ENCODE measurements at regions not wholly inside any gene's neighbourhood (a gene's known extent, or its start where the extent isn't known, plus 50 kb on each side); places are given as distances from the start of the nearest gene placed in this dataset.

DNA sequence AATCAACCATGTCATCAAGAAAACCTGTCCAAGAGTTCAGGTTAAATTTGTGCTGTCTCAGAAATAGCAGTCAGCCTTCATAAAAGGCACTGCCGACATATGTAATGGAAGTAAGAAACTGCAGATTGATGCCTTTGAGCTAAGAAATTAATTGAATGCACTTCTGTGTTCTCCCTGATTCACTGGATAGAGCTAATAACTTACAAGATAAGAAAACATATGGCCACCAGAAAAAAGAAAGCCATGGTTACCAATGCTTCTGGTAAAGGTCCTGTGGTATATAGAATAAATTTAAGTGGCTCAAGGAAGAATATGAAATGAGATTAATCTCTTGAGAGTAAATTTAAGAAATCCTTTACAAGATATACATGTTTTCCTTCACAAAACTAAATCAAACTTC is 242.5 kb upstream of the UFL1 start (continued):
- no peak for TF ChIP-seq ATF2 (CRISPR knock-in tag; IDR thresholded peaks at IDR 0.05; ENCODE audit: borderline replicate concordance, low read depth)

GRCh38 chr6:96286503-96286902 is 235.1 kb upstream of the UFL1 start:
- peak; percentile 95 for ATAC-seq
- ChIA-PET CTCF (no interaction called here), POLR2A (no interaction called here)
- peaks cover 17% of the 10 kb centered on the region; the same call in 1 of the 2 replicates for H3K9me3 Mint-ChIP-seq
- no peaks in the 10 kb centered on the region for H3K36me3 Mint-ChIP-seq
- H3K27me3 Mint-ChIP-seq (ENCODE audit: low read depth), result no peaks in the 10 kb centered on the region
- DNase-seq (ENCODE audit: low spot score), result no peak
- TF ChIP-seq NR2C2 (CRISPR knock-in tag; IDR thresholded peaks at IDR 0.05) (no peak), TCF7 (CRISPR knock-in tag; IDR thresholded peaks at IDR 0.05; ENCODE audit: low read depth) (no peak), ESRRA (CRISPR knock-in tag; IDR thresholded peaks at IDR 0.05; ENCODE audit: borderline replicate concordance) (no peak), PRRX2 (CRISPR knock-in tag; IDR thresholded peaks at IDR 0.05) (no peak), NFATC4 (CRISPR knock-in tag; IDR thresholded peaks at IDR 0.05) (no peak)
- TF ChIP-seq, protein P1, sequence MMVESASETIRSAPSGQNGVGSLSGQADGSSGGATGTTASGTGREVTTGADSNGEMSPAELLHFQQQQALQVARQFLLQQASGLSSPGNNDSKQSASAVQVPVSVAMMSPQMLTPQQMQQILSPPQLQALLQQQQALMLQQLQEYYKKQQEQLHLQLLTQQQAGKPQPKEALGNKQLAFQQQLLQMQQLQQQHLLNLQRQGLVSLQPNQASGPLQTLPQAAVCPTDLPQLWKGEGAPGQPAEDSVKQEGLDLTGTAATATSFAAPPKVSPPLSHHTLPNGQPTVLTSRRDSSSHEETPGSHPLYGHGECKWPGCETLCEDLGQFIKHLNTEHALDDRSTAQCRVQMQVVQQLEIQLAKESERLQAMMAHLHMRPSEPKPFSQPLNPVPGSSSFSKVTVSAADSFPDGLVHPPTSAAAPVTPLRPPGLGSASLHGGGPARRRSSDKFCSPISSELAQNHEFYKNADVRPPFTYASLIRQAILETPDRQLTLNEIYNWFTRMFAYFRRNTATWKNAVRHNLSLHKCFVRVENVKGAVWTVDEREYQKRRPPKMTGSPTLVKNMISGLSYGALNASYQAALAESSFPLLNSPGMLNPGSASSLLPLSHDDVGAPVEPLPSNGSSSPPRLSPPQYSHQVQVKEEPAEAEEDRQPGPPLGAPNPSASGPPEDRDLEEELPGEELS (CRISPR knock-in tag; IDR thresholded peaks at IDR 0.05), result no peak
- TF ChIP-seq, protein P2, sequence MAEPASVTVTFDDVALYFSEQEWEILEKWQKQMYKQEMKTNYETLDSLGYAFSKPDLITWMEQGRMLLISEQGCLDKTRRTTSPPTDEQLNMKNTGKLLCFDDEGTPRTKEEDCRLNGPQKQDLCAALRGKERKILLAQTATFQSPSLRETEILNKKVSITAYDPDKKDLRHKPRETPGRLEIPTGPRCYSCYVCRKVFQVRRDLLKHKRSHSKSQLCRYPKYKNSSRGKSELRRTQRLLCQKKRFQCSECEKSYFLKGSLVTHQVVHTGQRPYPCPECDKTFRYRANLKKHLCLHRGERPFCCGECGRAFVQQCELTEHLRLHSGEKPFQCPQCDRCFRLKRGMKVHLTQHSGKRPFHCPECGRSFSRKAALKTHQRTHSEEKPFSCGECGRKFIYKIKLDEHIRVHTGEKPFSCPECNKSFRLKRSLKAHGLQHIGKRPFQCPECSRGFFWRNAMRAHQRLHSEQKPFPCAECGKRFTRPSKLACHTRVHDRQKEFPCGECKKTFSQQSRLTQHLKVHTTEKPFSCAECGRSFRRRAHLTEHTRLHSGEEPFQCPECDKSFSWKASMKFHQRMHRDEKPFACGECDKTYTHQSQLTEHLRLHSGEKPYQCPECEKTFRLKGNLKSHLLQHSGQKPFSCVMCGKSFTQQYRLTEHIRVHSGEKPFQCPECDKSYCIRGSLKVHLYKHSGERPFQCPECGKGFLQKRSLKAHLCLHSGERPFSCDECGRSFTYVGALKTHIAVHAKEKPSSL (CRISPR knock-in tag; conservative IDR thresholded peaks at IDR 0.05), result no peak
- H3K27ac Mint-ChIP-seq, result no peak overlapping the region
- no peaks in the 10 kb centered on the region for H3K4me1 Mint-ChIP-seq
- H3K4me3 Mint-ChIP-seq, result no peak overlapping the region

GRCh38 chr6:96299525-96299924 is 222.1 kb upstream of the UFL1 start:
- POLR2A ChIA-PET, result no interaction called here
- CTCF ChIA-PET, result no interaction called here
- H3K27me3 Mint-ChIP-seq (ENCODE audit: low read depth), result no peaks in the 10 kb centered on the region
- H3K27ac Mint-ChIP-seq, result no peak overlapping the region
- TF ChIP-seq JUN (CRISPR knock-in tag; IDR thresholded peaks at IDR 0.05), result no peak
- no peak for TF ChIP-seq NFYB (CRISPR knock-in tag; conservative IDR thresholded peaks at IDR 0.05; ENCODE audit: low read depth)
- H3K4me3 Mint-ChIP-seq, result no peak overlapping the region
- peaks cover 23% of the 10 kb centered on the region for H3K4me1 Mint-ChIP-seq
- ATAC-seq (no peak), DNase-seq (ENCODE audit: low spot score) (no peak)
- H3K9me3 Mint-ChIP-seq, result peaks cover 24% of the 10 kb centered on the region
- H3K36me3 Mint-ChIP-seq, result no peaks in the 10 kb centered on the region

DNA sequence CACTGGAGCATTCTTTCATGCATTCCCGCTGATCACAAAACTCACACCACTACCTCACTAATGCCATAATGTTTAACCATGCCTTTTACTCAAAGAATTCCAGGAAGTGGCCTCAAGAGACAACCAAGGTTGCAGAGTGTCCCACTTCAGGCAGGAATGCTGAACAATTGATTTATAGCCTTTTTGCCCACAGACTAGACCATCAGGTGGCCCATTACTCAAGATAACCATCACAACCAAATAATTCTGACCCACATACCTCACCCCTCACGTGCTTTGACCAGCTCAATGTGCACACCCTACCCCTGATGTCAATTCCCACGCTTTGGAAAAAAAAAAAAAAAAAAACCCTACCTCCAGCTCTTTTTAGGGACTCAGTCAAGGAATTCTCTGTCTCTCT is 220.6 kb upstream of the UFL1 start:
- DNase-seq (ENCODE audit: low spot score) (no peak), ATAC-seq (no peak; the same call in 1 of the 2 replicates)
- H3K4me1 Mint-ChIP-seq, result peaks cover 31% of the 10 kb centered on the region
- no peak overlapping the region for H3K27ac Mint-ChIP-seq
- H3K4me3 Mint-ChIP-seq, result no peak overlapping the region
- no peaks in the 10 kb centered on the region for H3K36me3 Mint-ChIP-seq
- ChIA-PET POLR2A (no interaction called here), CTCF (no interaction called here)
- TF ChIP-seq ZNF396 (CRISPR knock-in tag; IDR thresholded peaks at IDR 0.05; ENCODE audit: borderline replicate concordance) (no peak), JAZF1 (CRISPR knock-in tag; IDR thresholded peaks at IDR 0.05) (no peak), SOX15 (CRISPR knock-in tag; IDR thresholded peaks at IDR 0.05) (no peak), ELF4 (CRISPR knock-in tag; IDR thresholded peaks at IDR 0.05; ENCODE audit: low read depth) (no peak), IRF2 (CRISPR knock-in tag; IDR thresholded peaks at IDR 0.05; ENCODE audit: borderline replicate concordance, low read depth) (no peak), MXD4 (CRISPR knock-in tag; IDR thresholded peaks at IDR 0.05; ENCODE audit: borderline replicate concordance) (no peak)
- TF ChIP-seq, protein P3, sequence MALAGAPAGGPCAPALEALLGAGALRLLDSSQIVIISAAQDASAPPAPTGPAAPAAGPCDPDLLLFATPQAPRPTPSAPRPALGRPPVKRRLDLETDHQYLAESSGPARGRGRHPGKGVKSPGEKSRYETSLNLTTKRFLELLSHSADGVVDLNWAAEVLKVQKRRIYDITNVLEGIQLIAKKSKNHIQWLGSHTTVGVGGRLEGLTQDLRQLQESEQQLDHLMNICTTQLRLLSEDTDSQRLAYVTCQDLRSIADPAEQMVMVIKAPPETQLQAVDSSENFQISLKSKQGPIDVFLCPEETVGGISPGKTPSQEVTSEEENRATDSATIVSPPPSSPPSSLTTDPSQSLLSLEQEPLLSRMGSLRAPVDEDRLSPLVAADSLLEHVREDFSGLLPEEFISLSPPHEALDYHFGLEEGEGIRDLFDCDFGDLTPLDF (CRISPR knock-in tag; IDR thresholded peaks at IDR 0.05), result no peak
- H3K27me3 Mint-ChIP-seq (ENCODE audit: low read depth), result no peaks in the 10 kb centered on the region
- peaks cover 12% of the 10 kb centered on the region for H3K9me3 Mint-ChIP-seq

Measured in WTC11 (cell line).